ENCODE measurements at regions not wholly inside any gene's neighbourhood (a gene's known extent, or its start where the extent isn't known, plus 50 kb on each side); places are given as distances from the start of the nearest gene placed in this dataset.
"Not testable (repeated sequence)": the region's sequence is repeated elsewhere in the genome, so short reads cannot be mapped to it uniquely, and the experiment has no call there.

DNA sequence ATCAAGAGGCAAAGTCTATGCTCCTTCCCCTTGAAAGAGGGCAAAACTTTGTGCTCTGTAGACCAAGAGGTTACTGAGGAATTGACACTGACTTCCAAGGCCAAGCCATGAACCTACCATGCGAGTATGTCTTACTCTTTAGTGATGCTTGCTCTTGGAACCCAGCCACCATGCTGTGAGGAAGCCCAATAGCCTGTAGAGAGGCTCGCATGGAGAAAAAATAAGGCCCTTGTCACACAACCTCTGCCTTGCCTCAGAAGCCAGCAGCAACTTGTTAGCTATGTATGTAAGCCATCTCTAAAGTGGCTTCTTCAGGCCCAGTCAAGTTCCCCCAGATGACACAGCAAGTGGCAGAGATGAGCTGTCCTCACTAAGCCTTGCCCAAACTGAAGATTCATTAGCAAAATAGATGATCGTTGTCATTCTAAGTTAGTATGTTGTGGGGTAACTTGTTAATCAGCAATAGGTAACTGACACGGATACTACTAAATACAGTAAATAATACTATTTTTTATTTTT, 66.1 kb upstream of the RGPD5 start:
- H3K9me3 ChIP-seq (ENCODE audit: low read length): no peaks in the 10 kb centered on the region
- no peak for TF ChIP-seq EZH2 (IDR thresholded peaks at IDR 0.05; ENCODE audit: low read length, unreplicated experiment)
- TF ChIP-seq, protein P1, sequence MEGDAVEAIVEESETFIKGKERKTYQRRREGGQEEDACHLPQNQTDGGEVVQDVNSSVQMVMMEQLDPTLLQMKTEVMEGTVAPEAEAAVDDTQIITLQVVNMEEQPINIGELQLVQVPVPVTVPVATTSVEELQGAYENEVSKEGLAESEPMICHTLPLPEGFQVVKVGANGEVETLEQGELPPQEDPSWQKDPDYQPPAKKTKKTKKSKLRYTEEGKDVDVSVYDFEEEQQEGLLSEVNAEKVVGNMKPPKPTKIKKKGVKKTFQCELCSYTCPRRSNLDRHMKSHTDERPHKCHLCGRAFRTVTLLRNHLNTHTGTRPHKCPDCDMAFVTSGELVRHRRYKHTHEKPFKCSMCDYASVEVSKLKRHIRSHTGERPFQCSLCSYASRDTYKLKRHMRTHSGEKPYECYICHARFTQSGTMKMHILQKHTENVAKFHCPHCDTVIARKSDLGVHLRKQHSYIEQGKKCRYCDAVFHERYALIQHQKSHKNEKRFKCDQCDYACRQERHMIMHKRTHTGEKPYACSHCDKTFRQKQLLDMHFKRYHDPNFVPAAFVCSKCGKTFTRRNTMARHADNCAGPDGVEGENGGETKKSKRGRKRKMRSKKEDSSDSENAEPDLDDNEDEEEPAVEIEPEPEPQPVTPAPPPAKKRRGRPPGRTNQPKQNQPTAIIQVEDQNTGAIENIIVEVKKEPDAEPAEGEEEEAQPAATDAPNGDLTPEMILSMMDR (conservative IDR thresholded peaks at IDR 0.05; ENCODE audit: low read depth, low read length): no peak
- TF ChIP-seq EZH2phosphoT487 (IDR thresholded peaks at IDR 0.05; ENCODE audit: borderline replicate concordance, low read length): no peak
- H3K9ac ChIP-seq (ENCODE audit: low read length): no peak overlapping the region
- no peaks in the 10 kb centered on the region for H3K4me1 ChIP-seq (ENCODE audit: insufficient read depth, low read length)
- ATAC-seq (no peak), DNase-seq (no peak)
- CTCF ChIA-PET: no interaction called here
- H3K4me2 ChIP-seq (ENCODE audit: low read length): no peak overlapping the region
- no TSS peak for BruUV-seq (replicated peaks)
- no peak overlapping the region for H2AFZ ChIP-seq (ENCODE audit: low read length)
- no peaks in the 10 kb centered on the region for H3K9me2 ChIP-seq (replicated peaks; ENCODE audit: low read length)
- H3K4me3 ChIP-seq (ENCODE audit: low read length): no peak overlapping the region
- no peak overlapping the region for H3K27ac ChIP-seq (ENCODE audit: low read length)
- intact Hi-C loops (cut with micrococcal nuclease): no loop called here
- H3K27me3 ChIP-seq (ENCODE audit: low read length): no peaks in the 10 kb centered on the region
- H3K79me2 ChIP-seq (ENCODE audit: low read length): no peaks in the 10 kb centered on the region
- POLR2A ChIA-PET (ENCODE audit: unreplicated experiment): no interaction called here
- no peaks in the 10 kb centered on the region for H3F3A ChIP-seq (ENCODE audit: low read length, unreplicated experiment)
- no peaks in the 10 kb centered on the region for H4K20me1 ChIP-seq (ENCODE audit: low read length)
- H3K36me3 ChIP-seq (ENCODE audit: low read depth, low read length): no peaks in the 10 kb centered on the region

DNA sequence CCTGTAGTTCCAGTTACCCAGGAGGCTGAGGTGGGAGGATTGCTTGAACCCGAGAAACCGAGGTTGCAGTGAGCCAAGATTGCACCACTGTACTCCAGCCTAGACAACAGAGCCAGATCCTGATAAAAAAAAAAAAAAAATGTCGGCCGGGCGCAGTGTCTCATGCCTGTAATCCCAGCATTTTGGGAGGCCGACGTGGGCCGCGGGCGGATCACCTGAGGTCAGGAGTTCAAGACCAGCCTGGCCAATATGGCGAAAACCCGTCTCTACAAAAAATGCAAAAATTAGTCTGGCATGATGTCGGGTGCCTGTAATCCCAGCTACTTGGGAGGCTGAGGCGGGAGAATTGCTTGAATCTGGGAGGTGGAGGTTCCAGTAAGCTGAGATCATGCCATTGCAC, 60.4 kb upstream of the RGPD5 start:
- H4K20me1 ChIP-seq (ENCODE audit: low read length); H3K27me3 ChIP-seq (ENCODE audit: low read length); H3K9me2 ChIP-seq (replicated peaks; ENCODE audit: low read length); H3K27ac ChIP-seq (ENCODE audit: low read length); H3K79me2 ChIP-seq (ENCODE audit: low read length); H3K4me1 ChIP-seq (ENCODE audit: insufficient read depth, low read length); ATAC-seq; H2AFZ ChIP-seq (ENCODE audit: low read length); H3K4me2 ChIP-seq (ENCODE audit: low read length); CTCF ChIA-PET; DNase-seq; POLR2A ChIA-PET (ENCODE audit: unreplicated experiment); H3K9me3 ChIP-seq (ENCODE audit: low read length); BruUV-seq (replicated peaks); intact Hi-C loops (cut with micrococcal nuclease); H3F3A ChIP-seq (ENCODE audit: low read length, unreplicated experiment); H3K9ac ChIP-seq (ENCODE audit: low read length); H3K36me3 ChIP-seq (ENCODE audit: low read depth, low read length); H3K4me3 ChIP-seq (ENCODE audit: low read length): not testable (repeated sequence)

DNA sequence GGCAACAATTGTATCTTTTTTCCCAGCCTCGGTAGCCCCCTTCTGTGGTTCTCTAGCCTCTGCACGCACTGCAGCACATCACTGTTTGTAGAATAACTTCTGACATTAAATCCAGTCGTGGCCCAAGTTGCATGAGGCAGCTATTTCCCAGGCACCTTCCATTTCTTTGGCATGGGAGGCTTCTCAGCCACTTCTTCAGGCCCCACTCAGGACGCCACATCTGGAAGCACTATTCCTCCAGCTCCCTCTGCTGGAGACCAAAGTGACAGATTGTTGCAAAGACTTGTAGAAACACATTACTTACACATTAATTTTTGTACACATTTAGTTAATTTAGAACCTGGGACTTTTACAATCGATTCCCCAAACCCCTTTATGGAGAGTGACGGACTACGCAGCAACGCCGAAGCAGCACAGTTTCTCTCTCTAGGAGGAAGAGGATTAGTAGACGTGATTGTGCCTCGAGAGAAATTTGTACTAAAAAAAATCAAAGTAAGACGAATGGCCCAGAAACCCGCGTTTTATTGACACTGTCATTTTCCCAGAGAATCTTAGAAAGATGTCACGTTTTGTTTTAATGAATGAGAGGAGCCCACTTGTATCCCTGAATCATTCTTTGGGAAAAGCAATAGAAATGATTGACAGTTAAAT, 57.8 kb upstream of the RGPD5 start:
- intact Hi-C loops (cut with micrococcal nuclease): loop anchor here (1.0 kb wide), 1 partner anchor 190 kb away; no protein-coding TSS in a partner anchor
- BruUV-seq (replicated peaks): no TSS peak
- Histone ChIP-seq H3K9ac (ENCODE audit: low read length) (no peak overlapping the region), H3K9me3 (ENCODE audit: low read length) (no peaks in the 10 kb centered on the region), H3K27ac (ENCODE audit: low read length) (no peak overlapping the region), H3K4me2 (ENCODE audit: low read length) (peak overlapping the region; percentile 67), H3K27me3 (ENCODE audit: low read length) (no peaks in the 10 kb centered on the region), H3K4me3 (ENCODE audit: low read length) (no peak overlapping the region; the same call in 1 of the 2 replicates), H3F3A (ENCODE audit: low read length, unreplicated experiment) (no peaks in the 10 kb centered on the region), H3K36me3 (ENCODE audit: low read depth, low read length) (no peaks in the 10 kb centered on the region), H3K79me2 (ENCODE audit: low read length) (no peaks in the 10 kb centered on the region), H3K9me2 (replicated peaks; ENCODE audit: low read length) (no peaks in the 10 kb centered on the region), H2AFZ (ENCODE audit: low read length) (peak overlapping the region; percentile 57), H3K4me1 (ENCODE audit: insufficient read depth, low read length) (no peaks in the 10 kb centered on the region), H4K20me1 (ENCODE audit: low read length) (no peaks in the 10 kb centered on the region)
- ATAC-seq (peak; percentile 86), DNase-seq (peak; percentile 77)
- ChIA-PET CTCF (interaction anchor here (1.0 kb wide), 1 partner anchor 190 kb away, joined by 4 read pairs; no protein-coding TSS in a partner anchor), POLR2A (ENCODE audit: unreplicated experiment) (interaction anchor here (0.5 kb wide), 1 partner anchor 126 kb away, joined by 3 read pairs; no protein-coding TSS in a partner anchor)
- TF ChIP-seq EZH2 (IDR thresholded peaks at IDR 0.05; ENCODE audit: low read length, unreplicated experiment) (no peak), EZH2phosphoT487 (IDR thresholded peaks at IDR 0.05; ENCODE audit: borderline replicate concordance, low read length) (no peak)
- TF ChIP-seq, protein P1 (conservative IDR thresholded peaks at IDR 0.05; ENCODE audit: low read depth, low read length): peak; percentile 84
